GM23338 (cell line): ENCODE measurements at regions not wholly inside any gene's neighbourhood (a gene's known extent, or its start where the extent isn't known, plus 50 kb on each side); places are given as distances from the start of the nearest gene placed in this dataset.

Source experiments
- ATAC-seq: fragments of 200-7000 bp; cut with Tn5 transposase; 3 replicates; pipeline ENCODE4 v1.9.1; 2020
- DNase-seq: peaks from one replicate; pipeline ENCODE4 v3.0.0-alpha.2; 2015; ENCODE audit warnings: low spot score
- H2AFZ ChIP-seq: fragments of 200-600 bp; sonication (generic); 2 replicates; pipeline ENCODE4 v1.8.0; 2016; ENCODE audit warnings: antibody characterized with exemption, mild to moderate bottlenecking, moderate library complexity
- H3F3A ChIP-seq: fragments of 200-600 bp; sonication (generic); replicated peaks from 2 replicates; pipeline ENCODE4 v1.8.0; 2017; ENCODE audit warnings: antibody characterized with exemption, mixed run types, low read depth
- H3K27ac ChIP-seq: fragments of 200-600 bp; sonication (generic); 2 replicates; pipeline ENCODE4 v1.6.1; 2016; ENCODE audit warnings: low read depth
- H3K27me3 ChIP-seq: fragments of 200-600 bp; sonication (generic); 2 replicates; pipeline ENCODE4 v1.8.0; 2016; ENCODE audit warnings: mild to moderate bottlenecking, mixed run types, moderate library complexity; ENCODE audit not compliant: insufficient read depth
- H3K36me3 ChIP-seq: fragments of 200-600 bp; sonication (generic); 2 replicates; pipeline ENCODE4 v1.8.0; 2016; ENCODE audit warnings: mild to moderate bottlenecking; ENCODE audit not compliant: insufficient read depth
- H3K4me1 ChIP-seq: fragments of 200-600 bp; sonication (generic); 2 replicates; pipeline ENCODE4 v1.8.0; 2016; ENCODE audit warnings: mild to moderate bottlenecking, moderate library complexity; ENCODE audit not compliant: insufficient read depth
- H3K4me2 ChIP-seq: fragments of 200-600 bp; sonication (generic); 2 replicates; pipeline ENCODE4 v1.7.1; 2017; ENCODE audit warnings: mixed run types
- H3K4me3 ChIP-seq: fragments of 200-600 bp; sonication (generic); 2 replicates; pipeline ENCODE4 v1.6.1; 2016; ENCODE audit warnings: mixed run types
- H3K79me2 ChIP-seq: fragments of 200-600 bp; sonication (generic); replicated peaks from 2 replicates; pipeline ENCODE4 v1.8.0; 2017; ENCODE audit warnings: mild to moderate bottlenecking; ENCODE audit not compliant: insufficient read depth
- H3K9me2 ChIP-seq: fragments of 200-600 bp; sonication (generic); 2 replicates; pipeline ENCODE4 v1.8.0; 2017; ENCODE audit not compliant: insufficient read depth
- H4K20me1 ChIP-seq: fragments of 200-600 bp; sonication (generic); replicated peaks from 2 replicates; pipeline ENCODE4 v1.8.0; 2017; ENCODE audit warnings: mild to moderate bottlenecking; ENCODE audit not compliant: insufficient read depth
- H3K27ac Mint-ChIP-seq: 2 replicates; pipeline ENCODE4 v1.8.0; 2020; ENCODE audit warnings: inconsistent platforms, mild to moderate bottlenecking, moderate library complexity, mixed read lengths
- H3K27me3 Mint-ChIP-seq: 3 replicates; pipeline ENCODE4 v1.8.0; 2022; ENCODE audit warnings: low read depth, mild to moderate bottlenecking, moderate library complexity, mixed read lengths, inconsistent platforms; ENCODE audit not compliant: insufficient read depth, poor library complexity
- H3K36me3 Mint-ChIP-seq: 3 replicates; pipeline ENCODE4 v1.8.0; 2021; ENCODE audit warnings: low read depth, mild to moderate bottlenecking, inconsistent platforms, moderate library complexity, mixed read lengths
- H3K4me1 Mint-ChIP-seq: 3 replicates; pipeline ENCODE4 v1.8.0; 2020; ENCODE audit warnings: mild to moderate bottlenecking, inconsistent platforms, mixed read lengths
- H3K4me3 Mint-ChIP-seq: 3 replicates; pipeline ENCODE4 v1.8.0; 2021; ENCODE audit warnings: moderate library complexity, mild to moderate bottlenecking, inconsistent platforms, mixed read lengths
- H3K9me3 Mint-ChIP-seq: 3 replicates; pipeline ENCODE4 v1.8.0; 2020; ENCODE audit warnings: moderate library complexity, mild to moderate bottlenecking, inconsistent platforms, mixed read lengths
- CREB1 ChIP-seq: fragments of 250-450 bp; sonication (Bioruptor Pico); IDR thresholded peaks from 2 replicates; pipeline ENCODE4 v1.5.0; 2020; ENCODE audit warnings: low read depth, mild to moderate bottlenecking, moderate library complexity
- CTCF ChIP-seq, 2 experiments: fragments of 200-600 bp in 1 of 2; sonication (generic) in 1 of 2; conservative IDR thresholded peaks; 2 replicates each; pipeline versions ENCODE4 v1.5.1 to v1.6.1; 2016 to 2017; ENCODE audit warnings: antibody characterized with exemption in 2 of 2, low read depth in 2 of 2, mild to moderate bottlenecking in 2 of 2, moderate library complexity in 1 of 2
- EZH2 ChIP-seq: fragments of 200-600 bp; sonication (generic); IDR thresholded peaks from one replicate; pipeline ENCODE4 v1.8.0; 2017; ENCODE audit warnings: antibody characterized with exemption, mild to moderate bottlenecking, low read depth; ENCODE audit not compliant: unreplicated experiment
- NANOG ChIP-seq: IDR thresholded peaks from 2 replicates; pipeline ENCODE4 v1.6.1; 2016; ENCODE audit warnings: antibody characterized with exemption, borderline replicate concordance
- POLR2AphosphoS5 ChIP-seq: IDR thresholded peaks from 2 replicates; pipeline ENCODE4 v1.6.1; 2016; ENCODE audit warnings: antibody characterized with exemption, low read depth
- STAT1 ChIP-seq: IDR thresholded peaks from one replicate; pipeline ENCODE4 v1.6.1; 2016; ENCODE audit warnings: antibody characterized with exemption; ENCODE audit not compliant: unreplicated experiment
- ZNF462 ChIP-seq: fragments of 250-450 bp; sonication (Bioruptor Pico); IDR thresholded peaks from 2 replicates; pipeline ENCODE4 v1.5.0; 2020; ENCODE audit warnings: mild to moderate bottlenecking, moderate library complexity

- TF ChIP-seq CTCF (conservative IDR thresholded peaks at IDR 0.05; ENCODE audit: low read depth in 2 of 2) (no peak), CREB1 (no peak), NANOG (no peak), ZNF462 (CRISPR knock-in tag) (no peak)
Observed at GRCh38 chr5:125657936-125658335, 765.3 kb upstream of the GRAMD2B start (continued).

- Mint-ChIP-seq H3K4me3 (no peak overlapping the region), H3K4me1 (peaks cover 23% of the 10 kb centered on the region), H3K36me3 (peaks cover 4% of the 10 kb centered on the region; the same call in 1 of the 3 replicates), H3K27ac (no peak overlapping the region), H3K27me3 (peaks cover 2% of the 10 kb centered on the region), H3K9me3 (no peaks in the 10 kb centered on the region)
- Histone ChIP-seq H3K4me1 (peaks cover 10% of the 10 kb centered on the region; the same call in 1 of the 2 replicates), H3K36me3 (0 out of 2 replicates have a peak, but pooled peaks cover 2% of the 10 kb centered on the region), H4K20me1 (no peaks in the 10 kb centered on the region), H3K79me2 (no peaks in the 10 kb centered on the region), H2AFZ (no peak overlapping the region), H3K4me2 (no peak overlapping the region), H3K27ac (no peak overlapping the region), H3K27me3 (no peaks in the 10 kb centered on the region), H3K9me2 (peaks cover 8% of the 10 kb centered on the region; the same call in 1 of the 2 replicates), H3K4me3 (no peak overlapping the region), H3F3A (no peaks in the 10 kb centered on the region)
- ATAC-seq (peak; percentile 94), DNase-seq (peak; percentile 46)
- TF ChIP-seq POLR2AphosphoS5 (no peak), STAT1 (no peak), CREB1 (no peak), EZH2 (no peak), NANOG (0 out of 2 replicates have a peak, but pooled peaks have one; percentile 41)
Observed at GRCh38 chr5:125659316-125660023, 763.7 kb upstream of the GRAMD2B start.
